Liver (tissue), 3 donors: ENCODE measurements at regions not wholly inside any gene's neighbourhood (a gene's known extent, or its start where the extent isn't known, plus 50 kb on each side); places are given as distances from the start of the nearest gene placed in this dataset.

ENCODE experiments used
- CTCF ChIP-seq: fragments of 150-350 bp; IDR thresholded peaks from 2 replicates; pipeline ENCODE4 v1.5.1; 2017; ENCODE audit warnings: improper control_type of control experiment, low read depth, low read length; ENCODE audit not compliant: missing input control
- FOXA2 ChIP-seq: IDR thresholded peaks from 2 replicates; pipeline ENCODE4 v1.6.1; 2016; ENCODE audit warnings: antibody characterized with exemption
- GABPA ChIP-seq, 2 donors: IDR thresholded peaks in 1 of 2; conservative IDR thresholded peaks in 1 of 2; 2 replicates each; pipeline ENCODE4 v1.6.1; 2016; ENCODE audit warnings: antibody characterized with exemption in 2 of 2, mild to moderate bottlenecking in 1 of 2, moderate library complexity in 1 of 2
- RAD21 ChIP-seq, 2 donors: IDR thresholded peaks; 2 replicates each; pipeline ENCODE4 v1.6.1; 2016; ENCODE audit warnings: antibody characterized with exemption in 2 of 2, mild to moderate bottlenecking in 2 of 2
- RXRA ChIP-seq, 2 donors: IDR thresholded peaks; 2 replicates each; pipeline ENCODE4 v1.6.1; 2017 to 2018; ENCODE audit warnings: antibody characterized with exemption in 2 of 2, mild to moderate bottlenecking in 1 of 2
- TAF1 ChIP-seq: conservative IDR thresholded peaks from 2 replicates; pipeline ENCODE4 v1.6.1; 2016; ENCODE audit warnings: antibody characterized with exemption, mild to moderate bottlenecking
- donor health status: healthy.
- donor health status: healthy.

- TF ChIP-seq CTCF (no peak), FOXA2 (no peak), RAD21 (IDR thresholded peaks at IDR 0.05) (no peak), TAF1 (no peak), GABPA (IDR thresholded peaks at IDR 0.05 in 1 of 2, conservative IDR thresholded peaks at IDR 0.05 in 1 of 2) (no peak), RXRA (IDR thresholded peaks at IDR 0.05) (no peak)
Observed at GRCh38 chr10:64996886-64997285, 1475.7 kb downstream of the REEP3 start.
